ENCODE measurements at regions not wholly inside any gene's neighbourhood (a gene's known extent, or its start where the extent isn't known, plus 50 kb on each side); places are given as distances from the start of the nearest gene placed in this dataset.
"Not testable (repeated sequence)": the region's sequence is repeated elsewhere in the genome, so short reads cannot be mapped to it uniquely, and the experiment has no call there.

- no peak for DNase-seq (ENCODE audit: extremely low read depth in 1 of 11, low read depth in 9 of 11, low spot score in 4 of 11)
Measured at GRCh38 chr1:57612833-57613232, 189.0 kb upstream of the DAB1 start.

- DNase-seq (ENCODE audit: extremely low read depth in 1 of 11, low read depth in 9 of 11, low spot score in 4 of 11) = no peak
Measured at GRCh38 chr1:57605933-57606332, 182.1 kb upstream of the DAB1 start.

DNA sequence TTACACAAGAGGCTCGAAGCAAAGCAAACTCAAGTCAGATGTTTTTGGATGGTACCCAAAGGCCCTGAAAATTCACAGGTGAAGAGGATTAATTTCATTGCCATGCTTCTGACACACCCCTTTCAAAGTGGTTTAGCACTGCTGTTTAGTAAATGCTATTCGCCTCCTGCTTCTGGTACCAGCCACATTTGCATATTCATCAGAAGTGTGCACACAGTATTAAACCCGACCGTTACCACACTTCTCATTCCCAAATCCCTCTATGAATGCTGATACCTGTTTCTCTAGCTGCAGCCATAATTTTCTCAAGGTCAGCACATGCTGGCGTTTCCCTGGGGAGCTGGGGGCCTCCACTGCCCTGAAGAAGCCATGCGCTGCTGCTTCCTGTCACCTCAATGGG lies 179.8 kb upstream of the DAB1 start:
- no peak for DNase-seq (ENCODE audit: extremely low read depth in 1 of 11, low read depth in 9 of 11, low spot score in 4 of 11)

- no peak for DNase-seq (ENCODE audit: extremely low read depth in 1 of 11, low read depth in 9 of 11, low spot score in 4 of 11)
Measured at GRCh38 chr1:57600424-57600823, 176.6 kb upstream of the DAB1 start.

GRCh38 chr1:57599236-57599994 lies 175.6 kb upstream of the DAB1 start:
- DNase-seq (ENCODE audit: extremely low read depth in 1 of 11, low read depth in 9 of 11, low spot score in 4 of 11) = peak in 10 of 11 donors; percentile 39 to 85 (median 58)

DNA sequence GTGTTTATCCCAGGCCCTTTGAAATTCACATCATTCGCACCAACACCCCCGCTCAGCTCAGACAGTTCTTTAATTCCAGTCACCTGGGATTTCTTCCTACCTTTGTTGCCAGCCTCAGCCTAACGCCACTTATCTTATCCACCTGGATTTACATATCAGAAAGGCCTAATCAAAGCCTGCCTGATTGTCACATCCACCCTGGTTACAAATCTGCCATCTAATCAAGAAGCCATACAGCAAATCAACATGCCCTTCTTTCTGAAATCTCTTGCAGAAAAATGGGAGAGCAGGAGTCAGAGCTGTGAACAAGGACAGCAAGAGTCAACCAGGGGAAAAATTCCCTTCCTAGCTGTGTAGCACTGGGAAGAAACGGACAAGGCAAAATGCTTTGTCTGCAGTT lies 173.2 kb upstream of the DAB1 start:
- DNase-seq (ENCODE audit: extremely low read depth in 1 of 11, low read depth in 9 of 11, low spot score in 4 of 11) = no peak

GRCh38 chr1:57594002-57594401 lies 170.1 kb upstream of the DAB1 start:
- DNase-seq (ENCODE audit: extremely low read depth in 1 of 11, low read depth in 9 of 11, low spot score in 4 of 11) = no peak

GRCh38 chr1:57591842-57592241 lies 168.0 kb upstream of the DAB1 start:
- no peak for DNase-seq (ENCODE audit: extremely low read depth in 1 of 11, low read depth in 9 of 11, low spot score in 4 of 11)

DNA sequence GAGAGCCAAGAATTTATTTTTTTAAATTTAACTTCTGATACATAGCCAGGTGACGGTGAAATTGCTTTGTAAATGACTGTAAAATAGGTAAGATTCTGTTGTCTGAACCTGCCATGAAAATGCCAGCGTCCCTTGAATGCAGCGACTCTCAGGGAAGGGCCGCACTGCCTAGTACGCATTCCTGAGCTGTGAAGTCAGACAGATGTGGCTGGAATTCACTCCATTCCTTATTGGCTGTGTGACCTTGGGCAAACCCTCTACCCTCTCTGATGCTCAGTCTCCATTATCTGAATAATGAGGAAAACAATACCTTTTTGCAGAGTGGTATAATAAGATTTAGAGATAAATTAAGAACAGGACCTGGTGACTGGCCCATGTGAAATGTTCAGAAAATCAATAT lies 167.1 kb upstream of the DAB1 start:
- no peak for DNase-seq (ENCODE audit: extremely low read depth in 1 of 11, low read depth in 9 of 11, low spot score in 4 of 11)

DNA sequence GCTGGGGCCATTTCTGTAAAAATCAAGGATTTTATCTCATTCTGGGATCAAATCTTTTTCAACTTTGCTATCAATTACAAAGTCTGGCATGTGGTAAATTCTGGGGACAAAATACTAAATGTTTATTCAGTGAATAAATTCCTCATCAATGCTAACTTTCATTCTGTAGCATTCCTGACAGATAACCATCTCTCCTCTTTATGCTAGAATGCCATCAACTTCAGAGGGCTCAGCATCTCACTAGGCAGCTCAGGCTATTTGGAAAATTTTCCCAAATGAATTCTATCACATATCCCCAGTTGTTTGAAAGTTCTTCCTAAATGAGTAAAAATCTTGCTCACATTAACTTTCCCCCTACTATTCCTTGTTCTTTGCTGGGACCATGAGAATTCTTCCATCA lies 163.0 kb upstream of the DAB1 start:
- DNase-seq (ENCODE audit: extremely low read depth in 1 of 11, low read depth in 9 of 11, low spot score in 4 of 11) = no peak

DNA sequence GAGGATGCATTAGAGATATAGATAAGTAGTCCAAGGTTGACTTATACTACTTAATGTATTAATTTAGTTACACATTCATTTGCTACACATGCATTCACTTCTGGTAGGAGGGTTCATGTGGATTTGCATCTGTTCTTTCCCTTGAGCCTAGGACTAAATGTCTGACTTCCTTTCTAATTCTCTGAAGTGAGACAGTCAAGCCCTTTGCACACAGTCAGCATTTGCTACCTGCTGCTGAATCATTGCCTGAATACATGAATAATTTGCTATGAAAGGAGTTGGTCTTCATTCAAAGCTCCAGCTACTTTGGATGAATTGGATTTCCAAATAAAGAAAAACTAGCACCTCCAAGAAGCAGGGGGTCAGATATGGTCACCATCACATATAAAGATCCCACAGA lies 154.8 kb upstream of the DAB1 start:
- no peak for DNase-seq (ENCODE audit: extremely low read depth in 1 of 11, low read depth in 9 of 11, low spot score in 4 of 11)

DNA sequence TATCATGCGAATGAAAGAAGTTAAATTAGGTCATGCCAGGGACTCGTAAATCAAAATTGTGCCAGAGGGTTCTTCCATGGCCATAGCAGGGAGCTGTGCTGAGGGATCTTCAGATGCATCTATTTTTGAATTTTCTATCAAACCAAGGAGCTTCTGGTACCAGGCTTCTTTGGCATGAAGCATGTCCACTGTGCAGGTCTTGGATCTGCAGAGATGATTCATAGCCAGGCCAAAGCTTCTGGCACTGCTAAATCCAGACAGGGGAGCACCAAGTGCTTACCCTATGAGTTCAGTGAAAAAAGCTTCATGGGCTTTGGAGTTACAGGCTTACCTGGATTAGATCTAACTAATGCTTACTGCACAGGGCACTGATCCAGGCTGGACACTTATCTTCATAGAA lies 154.2 kb upstream of the DAB1 start:
- DNase-seq (ENCODE audit: extremely low read depth in 1 of 11, low read depth in 9 of 11, low spot score in 4 of 11) = no peak

DNA sequence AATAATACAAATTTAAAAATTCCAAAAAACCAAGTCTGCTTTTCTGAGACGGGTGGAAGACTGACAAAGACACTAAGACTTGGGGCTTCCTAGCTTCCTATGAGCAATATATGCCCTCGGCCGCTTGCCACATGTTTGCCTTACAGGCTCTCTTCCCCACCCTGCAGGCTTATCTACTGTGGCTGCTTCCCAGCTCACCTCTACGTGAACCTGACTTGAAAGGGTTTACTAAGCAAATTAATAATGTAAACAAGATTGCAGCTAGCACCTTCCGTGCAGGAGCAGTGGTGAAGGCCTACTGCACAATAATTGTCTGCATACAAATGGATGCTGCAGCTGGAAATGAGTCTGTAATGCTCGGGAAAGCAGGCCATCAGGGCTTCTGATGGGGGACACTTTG lies 152.9 kb upstream of the DAB1 start:
- DNase-seq (ENCODE audit: extremely low read depth in 1 of 11, low read depth in 9 of 11, low spot score in 4 of 11) = no peak

DNA sequence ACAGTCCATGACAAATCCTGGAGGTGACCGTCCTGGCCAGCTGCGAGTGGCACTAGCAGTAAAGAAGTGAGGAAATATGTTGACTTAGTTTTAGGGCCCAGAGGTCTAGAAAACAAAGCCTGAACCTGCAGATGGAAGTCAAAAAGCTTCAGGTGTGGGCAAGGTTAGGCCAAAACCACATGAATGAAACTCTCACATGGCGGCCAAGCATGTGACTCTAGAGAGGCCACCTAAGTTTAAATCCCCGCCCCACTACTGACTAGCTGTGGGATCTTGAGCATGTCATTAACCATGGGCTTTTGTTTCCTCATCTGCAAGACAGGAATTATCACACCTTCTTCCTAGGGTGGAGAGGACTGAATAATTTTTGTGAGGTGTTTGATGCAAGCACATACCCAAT lies 148.2 kb upstream of the DAB1 start:
- DNase-seq (ENCODE audit: extremely low read depth in 1 of 11, low read depth in 9 of 11, low spot score in 4 of 11) = no peak

DNA sequence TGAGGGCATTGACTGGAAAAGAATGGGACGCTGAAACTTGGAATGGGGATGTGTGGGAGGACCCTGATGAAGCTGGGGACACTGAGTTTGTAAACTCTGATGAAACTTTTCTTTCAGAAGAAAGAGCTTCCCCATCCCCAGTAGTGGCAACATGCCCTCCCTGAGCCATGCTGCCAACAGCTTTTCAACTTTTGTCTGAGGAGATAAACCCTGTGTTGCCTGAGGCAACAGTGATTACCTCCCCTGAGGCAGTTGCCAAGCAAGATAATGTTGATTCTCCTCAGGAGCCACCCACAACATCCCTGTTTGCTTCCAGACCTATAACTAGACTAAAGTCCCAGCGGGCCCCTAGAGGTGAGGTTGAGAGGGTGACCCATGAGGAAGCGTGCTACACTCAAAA lies 134.2 kb upstream of the DAB1 start:
- DNase-seq (ENCODE audit: extremely low read depth in 1 of 11, low read depth in 9 of 11, low spot score in 4 of 11) = not testable (repeated sequence)

DNA sequence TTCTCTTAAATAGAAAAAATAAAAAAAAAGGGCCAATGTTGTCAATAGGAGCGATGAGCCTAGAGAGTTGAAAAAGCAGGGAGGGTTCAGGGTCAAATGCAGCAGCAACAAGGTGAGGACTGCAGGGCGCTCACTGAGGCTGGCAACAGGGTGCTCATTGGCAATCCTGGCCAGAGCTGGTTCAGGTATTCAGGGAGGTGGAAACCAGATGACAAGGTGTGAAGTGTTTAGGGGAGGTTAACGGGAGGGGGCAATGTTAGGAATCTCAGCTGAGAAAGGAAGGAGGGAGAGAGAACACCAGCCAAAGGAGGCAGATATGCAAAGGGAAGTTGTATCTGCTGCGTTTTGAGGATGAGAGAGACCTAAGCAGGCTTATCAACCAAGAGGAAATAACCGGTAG lies 129.8 kb upstream of the DAB1 start:
- no peak for DNase-seq (ENCODE audit: extremely low read depth in 1 of 11, low read depth in 9 of 11, low spot score in 4 of 11)

GRCh38 chr1:57551476-57551875 lies 127.6 kb upstream of the DAB1 start:
- DNase-seq (ENCODE audit: extremely low read depth in 1 of 11, low read depth in 9 of 11, low spot score in 4 of 11) = peak in 1 of 11 donors; percentile 9

GRCh38 chr1:57550092-57550491 lies 126.2 kb upstream of the DAB1 start:
- no peak for DNase-seq (ENCODE audit: extremely low read depth in 1 of 11, low read depth in 9 of 11, low spot score in 4 of 11)

DNA sequence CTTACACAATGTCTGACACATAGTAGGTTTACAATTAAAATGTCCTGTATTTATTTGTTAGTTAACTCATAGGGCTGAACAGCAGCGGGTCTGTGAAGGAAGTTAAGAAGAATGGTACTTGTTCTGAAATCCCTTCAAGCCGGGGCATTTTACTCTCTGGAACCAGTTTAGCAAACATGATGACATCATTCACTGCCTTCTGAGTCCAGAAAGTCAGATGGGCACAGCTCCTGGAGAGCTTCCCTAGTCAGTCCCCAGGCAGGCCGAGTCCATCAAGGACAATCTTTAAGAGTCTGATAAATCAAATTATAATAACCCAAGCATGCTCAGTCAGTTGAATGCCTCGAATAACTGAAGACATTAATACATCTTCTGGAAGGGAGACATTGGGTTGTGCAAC lies 125.4 kb upstream of the DAB1 start:
- no peak for DNase-seq (ENCODE audit: extremely low read depth in 1 of 11, low read depth in 9 of 11, low spot score in 4 of 11)

- no peak for DNase-seq (ENCODE audit: extremely low read depth in 1 of 11, low read depth in 9 of 11, low spot score in 4 of 11)
Measured at GRCh38 chr1:57546549-57547330, 122.9 kb upstream of the DAB1 start.

DNA sequence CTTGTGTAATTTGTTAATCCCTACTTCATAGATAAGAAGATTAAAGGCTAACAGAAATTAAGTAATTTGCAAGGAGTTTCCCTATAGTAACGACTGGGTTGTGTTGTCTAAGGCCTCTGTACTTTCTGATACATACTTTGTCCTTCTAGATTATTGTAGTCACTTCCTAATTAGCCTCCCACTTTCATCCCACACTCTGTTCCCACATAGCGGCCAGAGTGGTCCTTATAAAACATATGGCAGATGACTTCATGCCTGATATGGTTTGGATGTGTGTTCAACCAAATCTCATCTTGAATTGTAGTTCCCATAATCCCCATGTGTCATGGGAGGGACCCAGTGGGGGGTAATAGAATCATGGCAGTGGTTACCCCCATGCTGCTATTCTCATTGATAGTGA lies 120.5 kb upstream of the DAB1 start:
- DNase-seq (ENCODE audit: extremely low read depth in 1 of 11, low read depth in 9 of 11, low spot score in 4 of 11) = no peak

Measured in renal cortex interstitium (tissue), 11 donors.